BJ (cell line): ENCODE measurements at regions not wholly inside any gene's neighbourhood (a gene's known extent, or its start where the extent isn't known, plus 50 kb on each side); places are given as distances from the start of the nearest gene placed in this dataset.

ENCODE experiments used
- CTCF ChIA-PET: fragments of 350-600 bp; formaldehyde crosslinking; extraction: SDS; loops from one replicate; lab custom pipeline; 2021; ENCODE audit warnings: antibody characterized with exemption, inconsistent platforms; lab: Yijun Ruan, JAX
- POLR2A ChIA-PET: fragments of 300-600 bp; sonication (Branson Sonifier 250); formaldehyde crosslinking; extraction: SDS; loops from one replicate; lab custom pipeline; 2021; ENCODE audit warnings: antibody characterized with exemption; lab: Charles Lee
- DNase-seq: peaks from one replicate; pipeline ENCODE4 v3.0.0-alpha.2; 2011; ENCODE audit warnings: low read depth
- H3K27me3 ChIP-seq: 2 replicates; pipeline ENCODE4 v1.6.0; 2011; ENCODE audit warnings: low read length; ENCODE audit not compliant: control insufficient read depth, insufficient read depth
- H3K36me3 ChIP-seq: 2 replicates; pipeline ENCODE4 v1.5.1; 2011; ENCODE audit warnings: low read length; ENCODE audit not compliant: control insufficient read depth, insufficient read depth
- H3K4me3 ChIP-seq: 2 replicates; pipeline ENCODE4 v1.5.1; 2011; ENCODE audit warnings: low read depth, mild to moderate bottlenecking, control low read depth, low read length
- CTCF ChIP-seq: IDR thresholded peaks from 2 replicates; pipeline ENCODE4 v1.5.1; 2011; ENCODE audit warnings: low read depth, mild to moderate bottlenecking, control low read depth, inconsistent platforms, low read length, moderate library complexity; ENCODE audit not compliant: insufficient read depth

GRCh38 chr2:12288048-12288447, 428.7 kb upstream of the TRIB2 start:
- POLR2A ChIA-PET = no interaction called here
- Histone ChIP-seq H3K27me3 (no peaks in the 10 kb centered on the region), H3K36me3 (no peaks in the 10 kb centered on the region), H3K4me3 (no peak overlapping the region)
- no peak for TF ChIP-seq CTCF
- CTCF ChIA-PET = no interaction called here
- no peak for DNase-seq

GRCh38 chr2:12289120-12289802, 427.5 kb upstream of the TRIB2 start:
- no peak for DNase-seq
- TF ChIP-seq CTCF = no peak
- no peaks in the 10 kb centered on the region; the same call in 1 of the 2 replicates for H3K27me3 ChIP-seq
- no peaks in the 10 kb centered on the region for H3K36me3 ChIP-seq
- CTCF ChIA-PET = interaction anchor here (0.5 kb wide), 1 partner anchor 244 kb away, joined by 3 read pairs; no protein-coding TSS in a partner anchor
- POLR2A ChIA-PET = no interaction called here
- H3K4me3 ChIP-seq = no peak overlapping the region

GRCh38 chr2:12291303-12291702, 425.4 kb upstream of the TRIB2 start:
- no peak for DNase-seq
- Histone ChIP-seq H3K36me3 (no peaks in the 10 kb centered on the region), H3K27me3 (no peaks in the 10 kb centered on the region; the same call in 1 of the 2 replicates), H3K4me3 (no peak overlapping the region)
- TF ChIP-seq CTCF = no peak
- ChIA-PET POLR2A (no interaction called here), CTCF (no interaction called here)

GRCh38 chr2:12293874-12294273, 422.9 kb upstream of the TRIB2 start:
- CTCF ChIA-PET = no interaction called here
- Histone ChIP-seq H3K36me3 (no peaks in the 10 kb centered on the region), H3K27me3 (no peaks in the 10 kb centered on the region; the same call in 1 of the 2 replicates), H3K4me3 (no peak overlapping the region)
- DNase-seq = no peak
- POLR2A ChIA-PET = no interaction called here
- no peak for TF ChIP-seq CTCF

- Histone ChIP-seq H3K36me3 (no peaks in the 10 kb centered on the region), H3K4me3 (no peak overlapping the region), H3K27me3 (no peaks in the 10 kb centered on the region; the same call in 1 of the 2 replicates)
- POLR2A ChIA-PET = no interaction called here
- CTCF ChIA-PET = interaction anchor here (0.8 kb wide), 1 partner anchor 56 kb away, joined by 4 read pairs; no protein-coding TSS in a partner anchor
- no peak for TF ChIP-seq CTCF
- no peak for DNase-seq
These were observed 420.7 kb upstream of the TRIB2 start for GRCh38 chr2:12295856-12296519.
